Astrocyte (in vitro differentiated cells and primary cell): ENCODE measurements at regions not wholly inside any gene's neighbourhood (a gene's known extent, or its start where the extent isn't known, plus 50 kb on each side); places are given as distances from the start of the nearest gene placed in this dataset.

Experiments used
- DNase-seq: peaks from one replicate; pipeline ENCODE4 v3.0.0-alpha.2; 2010; ENCODE audit warnings: low read depth
- FAIRE-seq: peaks from 2 replicates; lab custom pipeline; 2011; peaks lifted over from hg19 to GRCh38; lab: Jason Lieb, UNC
- H2AFZ ChIP-seq: 2 replicates; pipeline ENCODE4 v1.6.0; 2012; ENCODE audit warnings: low read depth, low read length, inconsistent platforms
- H3K27ac ChIP-seq: 2 replicates; pipeline ENCODE4 v1.5.1; 2011; ENCODE audit warnings: low read depth, low read length, inconsistent platforms
- H3K27me3 ChIP-seq: 2 replicates; pipeline ENCODE4 v1.6.0; 2011; ENCODE audit warnings: low read length, inconsistent platforms; ENCODE audit not compliant: insufficient read depth
- H3K36me3 ChIP-seq: 2 replicates; pipeline ENCODE4 v1.5.1; 2011; ENCODE audit warnings: low read length, inconsistent platforms; ENCODE audit not compliant: insufficient read depth
- H3K4me1 ChIP-seq: 2 replicates; pipeline ENCODE4 v1.5.1; 2011; ENCODE audit warnings: low read length, inconsistent platforms; ENCODE audit not compliant: insufficient read depth
- H3K4me2 ChIP-seq: 2 replicates; pipeline ENCODE4 v1.6.0; 2012; ENCODE audit warnings: low read length, inconsistent platforms
- H3K4me3 ChIP-seq: 2 replicates; pipeline ENCODE4 v1.5.1; 2011; ENCODE audit warnings: low read depth, mild to moderate bottlenecking, low read length, inconsistent platforms; ENCODE audit not compliant: insufficient read depth
- H3K79me2 ChIP-seq: 2 replicates; pipeline ENCODE4 v1.6.0; 2012; ENCODE audit warnings: mild to moderate bottlenecking, low read length, inconsistent platforms; ENCODE audit not compliant: insufficient read depth
- H3K9ac ChIP-seq: 2 replicates; pipeline ENCODE4 v1.6.0; 2012; ENCODE audit warnings: mild to moderate bottlenecking, low read length, inconsistent platforms
- H3K9me3 ChIP-seq: 2 replicates; pipeline ENCODE4 v1.5.1; 2012; ENCODE audit warnings: low read depth, mild to moderate bottlenecking, low read length, inconsistent platforms; ENCODE audit not compliant: insufficient read depth
- H4K20me1 ChIP-seq: 2 replicates; pipeline ENCODE4 v1.6.0; 2012; ENCODE audit warnings: low read length, inconsistent platforms; ENCODE audit not compliant: insufficient read depth
- H3K27ac Mint-ChIP-seq: one replicate; pipeline ENCODE4 v1.8.0; 2021; ENCODE audit warnings: mild to moderate bottlenecking, mixed read lengths; ENCODE audit not compliant: unreplicated experiment
- H3K27me3 Mint-ChIP-seq: one replicate; pipeline ENCODE4 v1.8.0; 2021; ENCODE audit warnings: low read depth, mixed read lengths; ENCODE audit not compliant: unreplicated experiment
- H3K36me3 Mint-ChIP-seq: one replicate; pipeline ENCODE4 v1.8.0; 2021; ENCODE audit warnings: low read depth, mixed read lengths; ENCODE audit not compliant: unreplicated experiment
- H3K4me1 Mint-ChIP-seq: one replicate; pipeline ENCODE4 v1.8.0; 2021; ENCODE audit warnings: low read depth, mixed read lengths; ENCODE audit not compliant: unreplicated experiment
- H3K4me3 Mint-ChIP-seq: one replicate; pipeline ENCODE4 v1.8.0; 2021; ENCODE audit warnings: mild to moderate bottlenecking, moderate library complexity, mixed read lengths; ENCODE audit not compliant: unreplicated experiment
- H3K9me3 Mint-ChIP-seq: one replicate; pipeline ENCODE4 v1.8.0; 2021; ENCODE audit warnings: mild to moderate bottlenecking, mixed read lengths; ENCODE audit not compliant: unreplicated experiment
- CTCF ChIP-seq: IDR thresholded peaks from 2 replicates; pipeline ENCODE4 v1.5.1; 2011; ENCODE audit warnings: low read depth, mild to moderate bottlenecking, inconsistent platforms, low read length, moderate library complexity; ENCODE audit not compliant: insufficient read depth
- EZH2 ChIP-seq: IDR thresholded peaks from 2 replicates; pipeline ENCODE4 v1.6.1; 2012; ENCODE audit warnings: mild to moderate bottlenecking, low read length, inconsistent platforms; ENCODE audit not compliant: insufficient read depth

- Histone ChIP-seq H3K36me3 (no peaks in the 10 kb centered on the region), H3K4me1 (no peaks in the 10 kb centered on the region), H3K27ac (no peak overlapping the region), H3K27me3 (no peaks in the 10 kb centered on the region), H4K20me1 (no peaks in the 10 kb centered on the region), H3K9me3 (no peaks in the 10 kb centered on the region), H3K4me3 (no peak overlapping the region), H3K9ac (no peak overlapping the region), H2AFZ (no peak overlapping the region), H3K79me2 (no peaks in the 10 kb centered on the region), H3K4me2 (no peak overlapping the region)
- no peak overlapping the region for H3K4me3 Mint-ChIP-seq
- no peak overlapping the region for H3K27ac Mint-ChIP-seq
- FAIRE-seq = no peak
- no peaks in the 10 kb centered on the region for H3K36me3 Mint-ChIP-seq
- DNase-seq = peak; percentile 48
- TF ChIP-seq EZH2 (no peak), CTCF (no peak)
- peaks cover 6% of the 10 kb centered on the region for H3K27me3 Mint-ChIP-seq
- peaks cover 10% of the 10 kb centered on the region for H3K4me1 Mint-ChIP-seq
- no peaks in the 10 kb centered on the region for H3K9me3 Mint-ChIP-seq
Observed at GRCh38 chr13:72462726-72463125, 264.7 kb downstream of the MZT1 start.

- Mint-ChIP-seq H3K36me3 (no peaks in the 10 kb centered on the region), H3K9me3 (no peaks in the 10 kb centered on the region), H3K27me3 (peaks cover 6% of the 10 kb centered on the region), H3K4me1 (peaks cover 10% of the 10 kb centered on the region), H3K4me3 (no peak overlapping the region), H3K27ac (no peak overlapping the region)
- Histone ChIP-seq H3K27me3 (no peaks in the 10 kb centered on the region), H2AFZ (no peak overlapping the region), H3K36me3 (no peaks in the 10 kb centered on the region), H3K4me2 (no peak overlapping the region), H4K20me1 (no peaks in the 10 kb centered on the region), H3K4me1 (no peaks in the 10 kb centered on the region), H3K27ac (no peak overlapping the region), H3K9ac (no peak overlapping the region), H3K9me3 (no peaks in the 10 kb centered on the region), H3K79me2 (no peaks in the 10 kb centered on the region), H3K4me3 (no peak overlapping the region)
- FAIRE-seq (no peak), DNase-seq (no peak)
- no peak for TF ChIP-seq EZH2
- no peak for TF ChIP-seq CTCF
Observed at GRCh38 chr13:72462166-72462565, 265.3 kb downstream of the MZT1 start.

GRCh38 chr13:72458701-72459100, 268.7 kb downstream of the MZT1 start:
- Histone ChIP-seq H3K9me3 (no peaks in the 10 kb centered on the region), H3K4me3 (no peak overlapping the region), H3K4me1 (no peaks in the 10 kb centered on the region), H3K79me2 (no peaks in the 10 kb centered on the region), H2AFZ (no peak overlapping the region), H3K36me3 (no peaks in the 10 kb centered on the region), H4K20me1 (no peaks in the 10 kb centered on the region), H3K27me3 (no peaks in the 10 kb centered on the region), H3K27ac (no peak overlapping the region), H3K4me2 (no peak overlapping the region), H3K9ac (no peak overlapping the region)
- DNase-seq (peak; percentile 22), FAIRE-seq (no peak)
- H3K27me3 Mint-ChIP-seq = peaks cover 6% of the 10 kb centered on the region
- H3K9me3 Mint-ChIP-seq = no peaks in the 10 kb centered on the region
- H3K4me1 Mint-ChIP-seq = peaks cover 7% of the 10 kb centered on the region
- TF ChIP-seq EZH2 (no peak), CTCF (no peak)
- H3K36me3 Mint-ChIP-seq = no peaks in the 10 kb centered on the region
- H3K4me3 Mint-ChIP-seq = no peak overlapping the region
- no peak overlapping the region for H3K27ac Mint-ChIP-seq
